NCI-H1436 (cell line): ENCODE measurements at regions not wholly inside any gene's neighbourhood (a gene's known extent, or its start where the extent isn't known, plus 50 kb on each side); places are given as distances from the start of the nearest gene placed in this dataset.

Source experiments
- DNase-seq: peaks from one replicate; lab custom pipeline; 2025; lab: John Stamatoyannopoulos, UW

DNA sequence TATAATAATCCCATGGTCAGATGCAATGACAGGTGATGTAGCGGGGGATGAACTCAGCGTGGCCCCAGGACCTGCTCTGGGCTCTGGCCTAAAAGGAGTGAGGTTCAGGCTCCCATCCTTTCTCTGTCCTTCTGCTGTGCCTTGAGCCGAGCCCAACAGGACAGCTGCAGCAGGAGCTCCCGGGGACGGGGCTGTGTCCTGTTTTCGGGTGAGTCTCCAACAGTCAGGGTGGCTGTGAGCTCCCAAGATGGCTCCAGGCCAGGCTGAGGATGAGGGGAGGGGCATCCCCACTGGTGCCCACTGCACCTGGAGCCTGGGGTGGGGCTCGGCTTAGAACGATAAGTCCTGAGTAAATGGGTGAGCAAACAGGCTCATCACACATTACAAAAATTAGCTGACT is 1385.0 kb downstream of the BRD1 start:
- DNase-seq, result no peak

- DNase-seq, result no peak
These were observed 1386.2 kb downstream of the BRD1 start for GRCh38 chr22:48441553-48441850.

DNA sequence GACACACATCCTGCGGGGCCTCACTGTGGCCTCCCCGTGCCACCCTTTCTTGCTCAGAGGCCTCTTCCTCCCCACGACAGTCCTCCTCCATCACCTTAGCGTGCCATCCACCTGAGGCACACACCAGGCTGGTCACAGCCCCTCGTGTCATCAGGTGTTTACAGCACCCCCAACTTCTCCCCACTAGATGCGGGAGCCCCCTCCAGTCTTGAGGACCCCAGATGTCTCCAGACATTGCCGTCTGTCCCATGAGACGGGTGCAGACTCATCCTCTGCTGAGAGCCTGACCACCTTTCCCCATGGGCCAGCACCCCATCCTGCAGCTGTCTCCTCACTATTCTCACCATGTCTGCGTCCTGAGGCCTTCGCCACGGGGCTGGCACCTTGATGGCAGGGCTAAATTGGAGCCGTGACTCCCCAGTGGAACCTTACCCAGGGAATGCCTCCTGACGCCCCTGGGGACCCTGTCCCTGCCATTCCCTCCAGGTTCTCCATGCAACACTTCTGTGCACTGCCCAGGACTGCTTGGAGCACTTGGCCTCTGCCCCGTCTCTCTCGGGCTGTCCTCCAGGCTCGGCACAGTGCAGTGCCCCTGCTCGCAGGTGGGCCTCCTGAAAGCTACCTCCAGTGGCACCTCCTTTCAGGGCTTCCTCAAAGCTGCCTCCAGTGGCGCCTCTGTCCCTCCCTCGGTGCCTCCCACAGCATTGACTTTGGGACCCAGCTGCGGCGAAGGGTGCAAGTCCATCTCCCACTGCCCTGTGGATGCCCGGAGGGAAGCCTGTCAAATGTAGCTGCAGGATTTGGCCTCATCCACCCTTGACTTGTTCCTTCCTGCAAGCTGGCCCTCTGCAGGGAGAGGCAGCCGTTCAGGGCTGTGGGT is 1386.8 kb downstream of the BRD1 start:
- DNase-seq, result no peak

DNA sequence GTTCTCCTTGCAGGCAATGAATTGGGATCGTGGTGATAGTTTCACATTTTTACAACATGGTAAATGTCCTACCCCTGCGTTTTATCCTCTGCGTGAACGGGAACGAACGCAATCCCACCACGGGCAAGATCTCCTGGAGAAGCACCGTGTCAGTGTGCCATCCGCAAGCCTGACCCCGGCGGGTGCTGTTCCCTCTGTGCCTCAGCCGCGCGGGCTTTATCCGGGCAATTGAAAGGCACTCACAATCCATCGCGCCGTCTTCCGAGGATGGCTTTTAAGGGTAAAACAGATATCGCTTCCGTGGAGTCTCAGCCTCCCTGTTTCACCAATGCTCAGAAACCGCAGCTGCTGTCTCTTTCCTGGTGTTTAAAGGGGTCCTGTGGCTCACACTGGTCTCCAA is 1387.5 kb downstream of the BRD1 start:
- DNase-seq, result no peak

DNA sequence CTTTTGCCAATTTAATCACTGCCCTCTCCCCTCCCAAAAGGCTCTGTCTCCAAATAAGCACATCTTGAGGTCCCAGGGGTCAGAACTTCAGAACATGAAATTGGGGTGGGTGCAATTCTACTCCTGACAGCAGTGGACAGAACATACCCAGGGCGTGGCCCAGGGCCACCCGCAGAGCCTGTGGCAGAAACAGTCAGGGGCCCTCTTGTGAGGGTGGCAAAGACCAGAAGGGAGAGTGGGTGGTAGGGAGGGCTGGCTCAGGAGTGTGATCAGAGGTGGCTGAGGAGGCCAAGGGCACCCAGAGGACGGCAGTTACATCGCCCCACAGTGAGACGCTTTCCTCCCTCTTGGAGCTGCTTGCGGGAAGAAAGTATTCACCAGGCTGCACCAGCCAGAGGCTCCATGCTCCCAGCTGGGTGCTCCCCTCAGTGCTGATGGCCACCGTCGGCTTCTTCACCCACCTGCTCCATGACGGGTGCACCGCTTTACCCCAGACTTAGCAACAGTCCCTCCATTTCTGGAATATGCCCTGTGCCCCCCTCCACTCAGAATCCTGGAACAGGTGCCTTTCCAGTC is 1388.0 kb downstream of the BRD1 start:
- no peak for DNase-seq

- DNase-seq, result no peak
These were observed 1388.7 kb downstream of the BRD1 start for GRCh38 chr22:48438800-48439559.

GRCh38 chr22:48438096-48438495 is 1389.6 kb downstream of the BRD1 start:
- no peak for DNase-seq

DNA sequence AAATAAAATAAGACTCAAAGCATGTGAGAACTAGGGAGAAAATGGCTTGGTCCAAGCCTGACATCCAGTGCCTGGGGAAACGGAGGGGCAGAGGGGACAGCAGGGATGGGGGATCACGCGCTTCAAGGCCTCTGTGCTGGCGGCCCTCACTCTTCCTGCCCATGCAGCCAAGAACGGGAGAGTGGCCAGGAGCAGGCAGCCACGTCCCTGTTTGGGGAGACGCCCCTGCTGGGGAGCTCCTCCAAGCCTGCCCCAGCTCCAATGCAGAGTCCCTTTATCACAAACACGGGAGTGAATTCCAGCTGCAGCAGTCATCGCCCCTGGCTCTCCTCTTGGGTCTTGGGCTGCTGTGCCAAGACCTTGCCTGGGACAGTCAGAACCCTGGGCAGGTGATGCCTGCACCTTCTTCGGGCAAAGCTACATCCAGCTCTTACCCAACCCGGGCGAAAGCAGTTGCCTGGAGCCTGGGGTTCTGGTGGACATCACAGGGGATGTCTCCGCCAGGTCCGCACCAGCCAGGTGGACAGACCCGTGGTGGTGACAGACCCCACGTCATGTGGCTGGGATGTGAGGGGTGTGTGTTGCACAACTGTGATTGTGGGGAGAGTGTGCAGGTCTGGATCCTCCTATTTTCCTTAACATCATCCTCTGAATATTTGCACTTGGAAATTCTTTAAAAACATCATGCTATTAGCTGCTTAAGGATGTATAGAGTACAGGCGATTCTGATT is 1391.3 kb downstream of the BRD1 start:
- DNase-seq, result no peak

- no peak for DNase-seq
These were observed 1392.8 kb downstream of the BRD1 start for GRCh38 chr22:48434868-48435250.

GRCh38 chr22:48434156-48434867 is 1393.4 kb downstream of the BRD1 start:
- DNase-seq, result no peak

GRCh38 chr22:48433647-48434046 is 1394.0 kb downstream of the BRD1 start:
- no peak for DNase-seq

DNA sequence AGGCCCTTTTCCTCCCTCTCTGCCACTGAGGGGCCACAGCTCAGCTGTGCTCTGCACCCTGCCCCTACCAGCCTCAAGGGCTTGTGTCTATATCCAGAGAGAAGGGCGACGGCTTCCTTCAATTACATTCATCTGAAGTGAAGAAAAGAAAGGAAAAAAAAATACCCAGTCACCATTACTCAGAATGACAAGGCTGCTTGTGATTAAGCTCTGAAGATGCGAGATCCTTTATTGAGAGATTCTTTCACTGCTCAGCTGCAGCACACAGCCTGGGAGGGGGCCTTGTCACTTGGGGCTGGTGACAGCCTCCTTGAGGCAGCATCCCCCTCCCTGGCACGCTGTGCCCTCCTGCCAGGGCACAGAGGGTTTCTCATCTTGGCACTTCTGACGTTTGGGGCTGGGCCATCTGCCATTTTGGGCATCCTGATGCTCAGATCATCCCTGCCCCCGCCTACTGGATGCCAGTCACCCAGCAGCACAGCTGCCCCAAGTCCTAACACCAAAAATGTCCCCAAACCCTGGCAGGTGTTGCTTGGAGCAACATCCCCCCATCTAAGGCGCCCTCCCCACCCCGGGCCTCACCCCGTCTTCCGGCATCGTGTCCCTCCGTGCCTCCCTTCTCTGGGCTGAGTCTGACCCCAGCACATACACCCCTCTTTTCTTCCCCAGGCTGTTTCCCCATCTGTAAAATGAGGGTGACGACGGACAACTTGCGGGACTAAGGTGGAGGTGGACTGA is 1394.7 kb downstream of the BRD1 start:
- DNase-seq, result no peak

DNA sequence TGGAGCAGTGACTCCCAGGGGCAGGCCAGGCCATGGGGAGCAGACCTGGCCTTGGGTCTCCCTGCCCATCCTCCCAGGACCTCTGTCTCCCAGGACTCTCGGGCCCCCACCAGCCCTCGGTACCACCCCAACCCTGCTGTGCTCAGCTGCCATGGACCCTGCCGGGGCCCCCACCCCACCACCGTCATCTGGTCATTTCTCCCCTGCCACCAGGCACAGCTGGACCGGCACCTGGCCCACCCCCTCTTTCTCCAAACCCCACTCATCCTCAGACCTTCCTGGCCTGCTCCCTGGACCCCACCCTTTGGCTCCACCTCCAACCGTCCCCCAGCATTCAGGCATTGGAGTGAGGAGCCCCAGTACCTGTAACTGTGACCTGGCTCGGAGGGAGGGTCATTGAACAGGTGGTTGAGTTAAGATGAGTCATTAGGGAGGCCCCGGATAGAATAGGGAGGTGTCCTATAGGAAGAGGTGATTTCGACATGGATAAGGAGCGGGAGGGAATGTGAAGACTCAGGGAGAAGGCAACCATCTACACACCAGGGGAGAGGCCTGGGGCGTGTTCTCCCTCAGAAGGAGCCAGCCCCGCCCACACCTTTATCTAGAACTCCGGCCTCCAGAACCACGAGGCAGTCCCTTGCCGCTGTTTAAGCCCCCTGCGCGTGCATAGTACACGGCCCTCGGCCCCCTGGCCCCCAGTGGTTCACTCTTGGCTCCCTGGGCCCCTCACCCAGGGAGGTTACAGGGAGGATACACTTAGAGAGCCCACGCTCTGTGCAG is 1395.9 kb downstream of the BRD1 start:
- DNase-seq, result no peak

GRCh38 chr22:48431014-48431413 is 1396.7 kb downstream of the BRD1 start:
- DNase-seq, result no peak

DNA sequence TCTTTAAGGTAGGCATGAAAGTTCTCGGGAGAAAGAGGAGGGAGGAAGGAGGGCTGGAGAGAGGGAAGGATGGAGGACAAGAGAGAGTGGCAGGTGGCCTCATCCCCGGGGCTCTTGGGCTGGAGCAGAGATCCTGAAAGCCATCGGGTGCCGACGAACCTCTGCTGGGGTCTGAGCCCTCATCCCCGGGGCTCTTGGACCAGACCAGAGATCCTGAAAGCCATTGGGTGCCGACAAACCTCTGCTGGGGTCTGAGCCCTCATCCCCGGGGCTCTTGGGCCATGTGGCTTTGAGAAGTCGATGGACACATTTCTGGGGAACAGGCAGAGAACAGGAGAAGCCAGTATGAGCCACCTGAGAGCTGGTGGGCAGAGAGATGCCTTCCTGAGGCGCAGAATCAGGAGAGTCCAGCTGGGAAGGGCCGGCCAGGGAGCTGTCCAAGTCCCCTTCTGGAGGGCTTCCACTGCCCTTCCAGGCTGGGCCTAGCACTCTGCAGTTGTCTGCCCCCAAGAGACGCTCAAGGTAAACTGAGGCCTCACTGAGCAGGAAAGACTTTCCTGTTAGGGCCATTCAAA is 1398.1 kb downstream of the BRD1 start:
- DNase-seq, result no peak

GRCh38 chr22:48428631-48429371 is 1398.9 kb downstream of the BRD1 start:
- DNase-seq, result no peak

DNA sequence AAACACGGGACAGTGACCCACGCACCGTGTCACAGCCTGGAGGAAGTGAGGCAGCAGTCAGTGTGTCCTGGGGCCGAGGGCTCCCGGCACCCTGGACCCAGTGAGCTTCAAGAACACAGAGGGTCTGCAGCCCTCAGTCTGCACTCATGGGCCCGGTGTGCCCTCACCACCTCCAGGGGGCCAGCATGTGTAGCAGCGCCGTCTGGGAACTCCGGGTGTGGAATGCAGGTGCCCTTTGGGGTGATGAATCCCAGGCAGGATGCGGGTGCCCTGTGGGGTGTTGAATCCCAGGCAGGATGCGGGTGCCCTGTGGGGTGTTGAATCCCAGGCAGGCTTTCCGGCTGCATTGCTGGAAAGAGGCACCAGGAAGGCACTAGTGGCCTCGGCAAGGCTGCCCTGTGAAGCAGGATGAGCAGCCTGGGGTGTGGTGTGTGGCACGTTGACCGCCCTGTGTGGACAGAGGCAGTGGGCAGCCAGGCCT is 1399.9 kb downstream of the BRD1 start:
- DNase-seq, result no peak

DNA sequence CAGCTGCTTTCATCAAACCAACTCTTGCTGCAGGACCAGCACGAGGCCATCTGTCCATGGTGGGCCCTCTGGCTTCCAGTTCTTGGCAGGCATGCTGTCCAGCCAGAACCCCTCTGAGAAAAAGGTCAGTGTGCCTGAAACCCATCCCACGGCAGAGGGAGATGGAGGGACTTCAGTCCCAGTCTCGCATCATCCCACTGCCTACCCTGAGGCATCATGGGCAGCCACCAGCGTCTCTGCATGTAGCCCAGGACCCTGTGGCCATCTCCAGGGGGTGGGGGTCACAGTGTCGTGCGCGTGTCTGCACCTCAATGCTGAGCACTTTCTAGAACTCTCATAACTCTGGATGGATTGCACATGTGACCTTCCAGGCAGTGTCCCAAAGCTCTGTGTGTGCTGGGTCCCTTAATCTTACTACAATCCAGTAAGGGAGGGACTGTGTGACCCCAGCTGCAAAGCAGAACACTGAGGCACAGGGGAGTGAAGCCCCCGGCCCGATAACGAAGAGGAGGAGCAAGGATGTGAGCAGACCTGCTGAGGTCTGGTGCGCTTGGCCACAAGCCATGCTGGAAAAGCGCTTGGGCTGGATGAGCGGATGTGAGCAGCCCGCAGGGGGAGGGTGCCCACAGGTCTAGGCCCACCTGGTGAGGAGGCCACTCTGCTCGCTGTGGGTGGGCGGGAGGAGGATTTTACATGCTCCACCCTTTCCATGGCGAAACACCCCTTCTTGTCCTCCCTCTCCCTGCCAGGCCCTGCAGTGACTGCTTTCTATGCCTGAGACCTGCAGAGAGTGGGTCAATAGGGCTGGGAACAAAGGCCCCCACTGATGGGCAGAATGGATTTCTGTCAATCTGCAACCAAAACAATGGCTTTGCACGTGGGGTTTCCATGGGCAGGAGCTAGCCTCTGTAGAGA is 1401.0 kb downstream of the BRD1 start:
- DNase-seq, result no peak
